Effector memory CD8-positive, alpha-beta T cell (primary cell): ENCODE measurements at regions not wholly inside any gene's neighbourhood (a gene's known extent, or its start where the extent isn't known, plus 50 kb on each side); places are given as distances from the start of the nearest gene placed in this dataset.

Source experiments
- ATAC-seq: fragments of 150-1000 bp; cut with Tn5 transposase; replicated peaks from 2 replicates; pipeline ENCODE4 v1.10.0; 2021; ENCODE audit warnings: mild to moderate bottlenecking, moderate library complexity
- DNase-seq, 3 experiments: peaks; one replicate each; pipeline ENCODE4 v3.0.0; 2021
- H3K27ac Mint-ChIP-seq, 2 donors: one replicate each; pipeline ENCODE4 v1.8.0; 2022; ENCODE audit warnings: mild to moderate bottlenecking in 2 of 2, mixed read lengths in 2 of 2, moderate library complexity in 2 of 2
- H3K27me3 Mint-ChIP-seq, 2 donors: one replicate each; pipeline ENCODE4 v1.8.0; 2022; ENCODE audit warnings: mixed read lengths in 2 of 2
- H3K36me3 Mint-ChIP-seq: one replicate; pipeline ENCODE4 v1.8.0; 2022; ENCODE audit warnings: mild to moderate bottlenecking, moderate library complexity, mixed read lengths; ENCODE audit not compliant: insufficient read depth
- H3K4me1 Mint-ChIP-seq, 2 donors: one replicate each; pipeline ENCODE4 v1.8.0; 2022; ENCODE audit warnings: low read depth in 2 of 2, mixed read lengths in 2 of 2
- H3K4me3 Mint-ChIP-seq, 2 donors: one replicate each; pipeline ENCODE4 v1.8.0; 2022; ENCODE audit warnings: mild to moderate bottlenecking in 2 of 2, mixed read lengths in 2 of 2, moderate library complexity in 2 of 2
- H3K9me3 Mint-ChIP-seq, 2 donors: one replicate each; pipeline ENCODE4 v1.8.0; 2022; ENCODE audit warnings: mixed read lengths in 2 of 2

DNA sequence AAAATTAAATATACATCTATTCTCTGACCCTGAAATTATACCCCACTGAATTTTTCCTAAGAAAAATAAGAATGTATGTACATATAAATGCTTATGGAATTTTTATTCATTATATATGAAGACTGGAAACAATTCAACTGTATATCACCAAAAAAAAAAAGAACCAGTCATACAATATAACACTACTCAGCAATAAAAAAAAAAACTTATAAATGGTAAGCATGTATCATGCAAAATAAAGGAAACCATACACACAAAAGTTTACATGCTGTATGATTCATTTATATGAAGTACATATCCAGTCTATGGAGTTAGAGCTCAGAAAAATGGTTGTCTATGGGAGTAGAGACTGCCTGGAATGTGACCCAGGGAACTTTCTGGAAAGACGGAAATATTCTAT, 199.4 kb upstream of the MIR17HG start:
- no peaks in the 10 kb centered on the region for H3K27me3 Mint-ChIP-seq
- H3K9me3 Mint-ChIP-seq, result no peaks in the 10 kb centered on the region

DNA sequence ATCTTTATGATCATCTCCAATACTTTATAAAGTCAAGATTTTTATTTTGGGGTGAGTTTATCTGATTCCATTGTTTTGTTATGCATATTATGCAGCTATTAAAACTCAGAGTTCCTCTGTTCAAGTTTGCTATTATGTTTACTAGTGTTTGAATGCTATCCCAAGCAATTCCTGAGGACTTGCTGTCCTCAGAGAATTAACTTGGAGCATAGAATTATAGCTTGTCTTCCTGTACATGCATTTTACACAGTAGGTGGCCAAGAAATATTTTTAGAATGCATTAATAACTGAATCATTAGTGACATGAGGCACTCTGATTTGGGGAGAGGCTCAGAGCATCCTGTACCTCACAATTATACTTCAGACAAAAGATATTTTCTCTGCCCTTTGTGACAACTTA, 195.6 kb upstream of the MIR17HG start:
- DNase-seq (no peak), ATAC-seq (no peak)
- no peak overlapping the region for H3K4me3 Mint-ChIP-seq
- H3K4me1 Mint-ChIP-seq, result no peaks in the 10 kb centered on the region
- H3K27ac Mint-ChIP-seq, result no peak overlapping the region
- no peaks in the 10 kb centered on the region for H3K36me3 Mint-ChIP-seq
- H3K27me3 Mint-ChIP-seq, result no peaks in the 10 kb centered on the region
- no peaks in the 10 kb centered on the region for H3K9me3 Mint-ChIP-seq

More for the DNA sequence above, 199.4 kb upstream of the MIR17HG start:
- ATAC-seq, result no peak
- H3K27ac Mint-ChIP-seq, result no peak overlapping the region
- H3K4me3 Mint-ChIP-seq, result no peak overlapping the region
- H3K4me1 Mint-ChIP-seq, result no peaks in the 10 kb centered on the region
- DNase-seq, result no peak
- H3K36me3 Mint-ChIP-seq, result no peaks in the 10 kb centered on the region

DNA sequence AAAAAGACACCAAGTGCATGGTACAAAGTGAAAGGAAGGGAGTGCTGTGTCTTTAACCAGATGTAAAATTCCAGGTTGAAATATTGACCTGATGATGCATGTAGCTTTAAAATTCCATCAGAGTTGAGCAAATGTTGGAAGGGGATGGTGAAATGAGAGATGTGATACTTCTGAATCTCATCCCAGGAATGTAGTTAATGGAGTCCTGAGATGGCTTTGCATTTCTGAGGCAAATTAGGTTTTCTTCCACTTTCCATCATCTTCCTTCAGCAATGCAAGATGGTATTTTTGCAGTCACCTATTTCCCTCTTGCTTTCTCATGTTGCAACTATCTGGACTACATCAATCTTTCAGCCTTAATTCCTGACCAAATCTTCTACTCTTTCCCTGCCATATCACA, 194.1 kb upstream of the MIR17HG start:
- Mint-ChIP-seq H3K27ac (no peak overlapping the region), H3K9me3 (no peaks in the 10 kb centered on the region), H3K36me3 (no peaks in the 10 kb centered on the region), H3K27me3 (no peaks in the 10 kb centered on the region), H3K4me3 (no peak overlapping the region), H3K4me1 (no peaks in the 10 kb centered on the region)
- no peak for ATAC-seq
- DNase-seq, result no peak

DNA sequence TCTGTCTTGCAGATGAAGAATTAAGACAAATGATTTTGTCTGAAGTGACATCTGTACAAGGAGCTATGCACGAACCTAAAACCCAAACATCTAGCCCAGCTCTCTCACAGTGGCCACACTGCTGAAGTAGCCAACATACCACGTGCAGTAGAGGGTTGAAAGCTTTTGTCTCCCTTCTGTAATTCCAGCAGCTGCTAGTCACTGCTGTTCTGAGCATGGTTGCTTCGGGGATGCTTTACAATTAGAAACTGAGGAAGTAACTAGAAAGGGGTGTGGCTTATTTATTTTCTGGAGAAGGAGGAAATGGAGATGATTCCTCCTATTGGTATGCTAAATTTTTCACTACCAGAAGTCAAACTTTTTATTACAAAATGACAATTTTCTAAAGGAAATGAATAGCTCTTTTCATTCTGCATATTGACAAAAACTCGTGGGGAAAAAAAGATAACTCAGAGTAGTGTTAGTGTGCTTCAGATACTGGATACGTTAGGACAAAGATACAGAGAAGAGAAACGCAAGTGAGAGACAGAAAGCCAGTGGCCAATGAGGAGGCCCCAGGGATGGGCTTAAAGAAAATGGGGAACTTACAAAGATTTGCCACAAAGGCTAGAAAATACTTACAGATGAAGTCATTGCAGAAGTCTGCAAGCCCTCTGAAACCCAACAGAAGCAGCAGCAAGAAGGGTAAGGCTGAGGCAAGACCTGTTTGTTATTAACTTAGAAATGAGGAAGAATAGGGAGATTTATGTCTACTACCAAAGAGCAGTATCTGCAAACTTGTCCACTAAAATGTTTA, 192.7 kb upstream of the MIR17HG start:
- no peaks in the 10 kb centered on the region for H3K4me1 Mint-ChIP-seq
- no peak overlapping the region for H3K27ac Mint-ChIP-seq
- ATAC-seq, result no peak

DNA sequence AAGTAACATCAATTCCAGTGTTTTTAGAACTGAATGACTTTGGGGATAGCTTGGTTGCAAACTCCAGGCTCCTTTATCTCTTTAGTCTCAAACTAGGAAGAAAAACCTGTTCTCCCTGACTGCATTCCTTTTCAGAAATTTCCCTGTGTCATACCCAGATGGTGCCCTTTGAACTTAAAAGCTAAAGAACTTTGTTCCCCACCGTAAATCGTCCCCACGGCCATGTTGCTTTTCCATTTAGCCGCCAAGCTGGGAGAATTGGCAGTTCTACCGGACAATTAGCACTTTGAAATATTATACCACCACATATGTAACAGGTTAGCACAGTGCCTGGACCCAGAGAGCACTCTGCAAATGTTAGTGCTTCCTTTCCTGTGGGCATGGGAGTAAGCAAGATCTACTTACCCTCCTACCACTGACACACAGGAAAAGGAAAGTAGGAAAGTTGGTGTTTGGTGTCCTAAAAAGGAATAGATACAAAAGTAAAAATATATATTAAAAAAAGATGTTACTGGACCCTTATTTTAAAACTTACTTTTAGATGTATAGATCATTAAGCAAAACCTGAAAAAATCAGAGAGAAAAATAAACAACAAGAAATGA, 191.9 kb upstream of the MIR17HG start:
- no peak for DNase-seq
- peaks cover 0 to 7% of the 10 kb centered on the region in 2 donors for H3K27me3 Mint-ChIP-seq
- H3K4me1 Mint-ChIP-seq, result no peaks in the 10 kb centered on the region
- no peak overlapping the region for H3K4me3 Mint-ChIP-seq
- no peak overlapping the region for H3K27ac Mint-ChIP-seq
- no peaks in the 10 kb centered on the region for H3K9me3 Mint-ChIP-seq
- no peaks in the 10 kb centered on the region for H3K36me3 Mint-ChIP-seq
- no peak for ATAC-seq

More for the DNA sequence above, 192.7 kb upstream of the MIR17HG start:
- H3K4me3 Mint-ChIP-seq, result no peak overlapping the region
- peaks cover 0 to 7% of the 10 kb centered on the region in 2 donors for H3K27me3 Mint-ChIP-seq
- H3K9me3 Mint-ChIP-seq, result no peaks in the 10 kb centered on the region
- DNase-seq, result no peak
- H3K36me3 Mint-ChIP-seq, result no peaks in the 10 kb centered on the region

DNA sequence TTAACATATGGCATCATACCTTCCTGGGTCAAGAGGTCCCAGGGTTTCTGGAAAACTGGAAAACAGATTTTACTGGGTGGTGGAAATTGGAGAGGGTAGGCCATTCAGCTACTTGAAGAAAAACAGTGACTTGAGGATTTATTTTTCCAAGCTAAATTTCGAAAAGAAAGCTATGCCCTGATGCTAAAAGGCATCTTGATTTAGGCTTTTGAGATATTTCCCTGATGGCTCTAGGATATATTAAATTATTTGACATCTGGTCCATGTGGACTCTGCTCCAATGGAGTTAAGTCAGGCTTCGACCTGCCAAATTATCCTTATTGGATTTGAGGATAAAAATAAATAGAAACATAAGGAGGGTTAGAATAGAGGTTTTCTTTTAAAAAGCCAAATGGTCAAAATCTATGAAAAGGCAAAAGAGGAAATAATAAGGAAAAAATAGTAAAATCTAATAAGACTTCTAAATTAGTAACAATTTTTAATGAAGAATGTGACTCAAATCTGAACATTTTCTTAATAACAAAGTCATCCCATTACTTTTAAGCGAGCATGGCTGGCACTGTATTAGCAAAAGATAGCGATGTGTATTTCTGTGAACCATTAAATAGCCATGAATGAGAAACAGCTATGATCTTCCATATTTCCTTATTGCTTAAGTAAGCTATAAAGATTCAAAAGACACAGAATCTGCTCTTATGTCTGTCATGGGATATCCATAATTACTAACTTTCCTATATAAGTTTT, 190.0 kb upstream of the MIR17HG start:
- Mint-ChIP-seq H3K27ac (no peak overlapping the region), H3K36me3 (no peaks in the 10 kb centered on the region), H3K4me3 (no peak overlapping the region), H3K9me3 (no peaks in the 10 kb centered on the region), H3K4me1 (no peaks in the 10 kb centered on the region), H3K27me3 (peaks cover 0 to 7% of the 10 kb centered on the region in 2 donors)
- no peak for ATAC-seq
- no peak for DNase-seq

DNA sequence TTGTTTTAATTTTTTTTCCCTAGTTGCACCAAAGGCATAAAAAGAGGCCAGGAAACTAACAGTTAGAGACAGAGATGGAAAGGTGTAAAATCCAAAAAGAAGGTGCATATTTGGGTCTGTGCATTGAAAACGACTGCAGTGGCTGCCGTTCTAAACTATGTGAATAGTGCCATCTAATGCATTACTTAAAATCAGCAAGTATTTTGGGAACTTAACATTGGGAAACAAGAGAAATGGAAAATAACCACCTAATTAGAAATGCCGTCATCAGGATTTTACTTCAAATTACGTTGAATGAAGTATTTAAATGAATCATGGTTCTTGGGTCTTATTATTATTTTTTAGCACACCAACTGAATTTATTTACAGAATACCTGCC, 189.5 kb upstream of the MIR17HG start:
- Mint-ChIP-seq H3K36me3 (no peaks in the 10 kb centered on the region), H3K4me3 (no peak overlapping the region), H3K27me3 (peaks cover 0 to 7% of the 10 kb centered on the region in 2 donors), H3K27ac (no peak overlapping the region), H3K4me1 (no peaks in the 10 kb centered on the region), H3K9me3 (no peaks in the 10 kb centered on the region)
- ATAC-seq (no peak), DNase-seq (no peak)

DNA sequence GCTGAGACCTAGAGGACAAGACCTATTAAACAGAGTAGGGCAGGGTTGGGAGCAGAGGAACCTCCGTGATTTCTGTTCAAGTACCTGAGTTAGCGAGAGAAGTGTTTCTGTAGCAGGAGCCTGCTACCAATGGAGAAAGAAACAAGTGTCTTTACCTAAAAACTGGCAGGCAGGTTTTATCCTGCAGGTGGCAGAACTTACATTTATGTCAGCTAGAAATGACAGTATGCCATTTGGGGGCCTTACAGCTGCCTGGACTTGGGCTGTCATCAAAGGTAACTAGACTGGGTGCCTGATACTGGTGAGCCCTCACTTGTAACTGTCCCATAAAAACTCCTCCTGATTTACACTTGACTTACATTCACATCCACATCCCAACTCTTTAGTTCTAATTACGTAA, 185.3 kb upstream of the MIR17HG start:
- DNase-seq (no peak), ATAC-seq (no peak)
- Mint-ChIP-seq H3K27me3 (peaks cover 0 to 12% of the 10 kb centered on the region in 2 donors), H3K27ac (no peak overlapping the region), H3K36me3 (no peaks in the 10 kb centered on the region), H3K4me1 (no peaks in the 10 kb centered on the region), H3K4me3 (no peak overlapping the region), H3K9me3 (no peaks in the 10 kb centered on the region)

DNA sequence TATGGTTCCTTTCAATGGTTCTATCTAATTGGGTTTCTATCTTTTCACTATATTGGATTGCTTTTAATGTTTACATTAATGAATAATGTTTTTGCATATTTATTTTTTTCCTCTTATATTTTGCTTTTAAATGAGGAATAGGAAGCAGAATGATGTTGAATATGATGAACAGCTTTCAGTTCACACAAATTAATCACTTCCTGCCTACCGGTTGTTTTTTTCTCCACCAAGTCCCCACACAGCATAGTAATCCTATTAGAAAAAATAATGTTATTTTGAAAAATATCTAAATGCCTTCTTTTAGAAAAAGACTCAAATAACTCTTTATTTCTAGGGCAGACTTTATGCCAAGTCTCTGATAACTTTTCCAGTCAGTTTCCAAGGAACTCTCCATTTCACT, 184.9 kb upstream of the MIR17HG start:
- no peaks in the 10 kb centered on the region for H3K9me3 Mint-ChIP-seq
- H3K27me3 Mint-ChIP-seq, result peaks cover 0 to 12% of the 10 kb centered on the region in 2 donors
- no peaks in the 10 kb centered on the region for H3K4me1 Mint-ChIP-seq
- H3K27ac Mint-ChIP-seq, result no peak overlapping the region
- DNase-seq (no peak), ATAC-seq (no peak)
- H3K4me3 Mint-ChIP-seq, result no peak overlapping the region
- H3K36me3 Mint-ChIP-seq, result no peaks in the 10 kb centered on the region

DNA sequence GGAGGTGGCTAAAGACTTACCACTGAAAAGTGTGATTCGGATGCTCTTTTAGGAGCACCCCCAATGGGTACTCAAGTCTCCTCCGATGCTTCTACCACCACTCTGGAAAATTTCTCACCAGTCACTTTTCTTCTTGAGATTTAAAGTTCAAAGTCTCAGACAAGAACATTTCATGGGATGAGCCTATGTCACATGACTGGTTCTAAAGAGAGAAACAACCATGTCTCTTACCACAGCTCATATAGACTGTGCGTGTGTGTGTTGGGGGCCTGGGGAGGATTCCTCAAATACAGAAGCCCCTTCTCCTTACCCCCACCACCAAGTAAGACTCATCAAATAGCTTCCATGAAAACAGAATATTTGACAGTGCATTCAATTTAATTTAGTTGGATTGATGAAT, 181.7 kb upstream of the MIR17HG start:
- Mint-ChIP-seq H3K9me3 (no peaks in the 10 kb centered on the region), H3K4me1 (no peaks in the 10 kb centered on the region), H3K36me3 (no peaks in the 10 kb centered on the region), H3K4me3 (no peak overlapping the region), H3K27ac (no peak overlapping the region), H3K27me3 (peaks cover 0 to 5% of the 10 kb centered on the region in 2 donors)
- no peak for DNase-seq
- ATAC-seq, result no peak

DNA sequence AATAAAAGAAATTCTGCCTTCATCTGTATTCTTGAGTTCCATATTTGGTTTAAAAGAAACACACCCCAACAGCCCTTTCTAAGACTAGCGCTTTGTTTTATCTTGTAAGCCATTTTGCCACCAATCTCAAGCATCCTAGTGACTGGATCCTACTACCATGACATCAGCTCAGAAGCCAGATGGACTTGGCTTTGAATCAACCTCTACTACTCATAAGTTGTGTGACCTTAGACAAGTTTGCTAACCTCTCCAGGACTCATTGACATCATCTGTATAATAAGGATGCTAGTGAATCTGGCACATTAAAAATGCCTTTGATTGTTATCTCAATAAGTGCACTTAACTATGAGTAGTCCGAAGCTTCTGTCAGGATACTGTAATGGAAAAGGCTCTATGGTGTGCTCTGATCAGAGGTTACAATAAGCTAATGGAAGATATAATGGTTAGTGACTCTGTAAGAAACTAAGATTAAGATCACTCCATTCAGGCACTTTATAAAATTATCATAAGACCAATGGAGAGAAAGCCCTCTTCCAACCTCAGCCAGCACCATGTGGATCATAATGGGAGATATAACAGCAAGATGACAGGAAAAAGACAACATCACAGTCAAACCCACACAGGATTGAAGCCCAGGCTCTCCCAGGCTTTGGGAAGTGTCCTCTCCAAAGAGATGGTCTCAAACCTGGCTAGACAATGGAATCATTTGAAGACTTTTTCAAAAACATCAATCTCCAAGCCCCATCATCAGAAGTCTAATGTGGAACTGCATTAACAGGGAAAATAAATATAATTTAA, 180.6 kb upstream of the MIR17HG start:
- no peaks in the 10 kb centered on the region for H3K9me3 Mint-ChIP-seq
- no peak overlapping the region for H3K4me3 Mint-ChIP-seq
- DNase-seq (no peak), ATAC-seq (no peak)
- H3K4me1 Mint-ChIP-seq, result no peaks in the 10 kb centered on the region
- no peaks in the 10 kb centered on the region for H3K36me3 Mint-ChIP-seq
- no peak overlapping the region for H3K27ac Mint-ChIP-seq
- peaks cover 0 to 5% of the 10 kb centered on the region in 2 donors for H3K27me3 Mint-ChIP-seq

DNA sequence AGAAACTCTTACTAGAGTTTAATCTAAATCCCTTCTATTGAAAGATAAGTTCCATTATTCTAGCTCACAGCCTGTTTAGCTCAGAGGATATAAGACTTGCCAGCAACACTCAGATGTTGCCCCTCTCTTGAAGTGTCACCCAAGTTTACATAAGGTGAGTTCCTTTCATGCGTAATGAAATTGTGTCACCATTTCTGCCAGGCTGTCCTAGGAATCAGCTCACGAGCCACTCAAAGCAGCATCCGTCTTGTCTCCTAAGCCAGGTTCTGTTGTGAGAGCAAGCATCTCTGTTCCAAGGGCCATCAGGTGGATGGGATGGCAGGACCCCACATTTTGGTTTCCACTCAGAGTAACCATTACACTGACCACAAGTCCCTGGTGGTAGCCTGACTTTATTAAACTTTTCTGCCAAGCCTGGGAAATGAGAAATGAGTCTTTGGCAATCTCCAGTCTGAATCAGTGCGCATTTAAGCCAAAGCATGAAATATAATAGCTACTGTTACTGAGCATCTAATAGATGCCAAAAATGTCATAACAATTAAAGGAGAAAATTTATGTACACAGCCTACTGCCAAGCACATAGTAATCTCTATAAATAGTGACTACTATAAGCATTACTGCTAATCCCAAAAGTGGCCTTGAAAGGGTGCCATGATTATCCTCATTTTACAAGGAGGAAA, 179.6 kb upstream of the MIR17HG start:
- H3K27ac Mint-ChIP-seq, result no peak overlapping the region
- DNase-seq (no peak), ATAC-seq (no peak)
- H3K4me1 Mint-ChIP-seq, result no peaks in the 10 kb centered on the region
- H3K4me3 Mint-ChIP-seq, result no peak overlapping the region
- H3K27me3 Mint-ChIP-seq, result peaks cover 0 to 5% of the 10 kb centered on the region in 2 donors
- no peaks in the 10 kb centered on the region for H3K9me3 Mint-ChIP-seq
- H3K36me3 Mint-ChIP-seq, result no peaks in the 10 kb centered on the region

DNA sequence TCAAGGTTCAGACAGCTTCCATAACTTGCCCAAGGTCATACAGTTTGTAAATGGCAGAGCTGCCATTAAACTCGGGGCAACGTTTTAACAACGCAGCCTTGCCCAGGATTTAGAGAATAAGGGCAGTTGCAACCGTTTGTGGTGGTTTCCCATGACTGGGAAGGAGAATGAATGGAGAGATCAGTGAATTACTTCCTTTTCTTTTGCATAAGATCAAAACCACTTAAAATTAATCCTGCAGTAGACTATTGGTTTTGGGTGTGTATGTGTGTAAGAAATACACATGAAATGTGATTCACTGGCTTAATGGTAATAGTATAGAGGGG, 179.1 kb upstream of the MIR17HG start:
- Mint-ChIP-seq H3K27me3 (peaks cover 0 to 5% of the 10 kb centered on the region in 2 donors), H3K4me3 (no peak overlapping the region), H3K4me1 (no peaks in the 10 kb centered on the region), H3K36me3 (no peaks in the 10 kb centered on the region), H3K9me3 (no peaks in the 10 kb centered on the region), H3K27ac (no peak overlapping the region)
- DNase-seq, result no peak
- no peak for ATAC-seq
